SKM-1 (cell line): ENCODE measurements at regions not wholly inside any gene's neighbourhood (a gene's known extent, or its start where the extent isn't known, plus 50 kb on each side); places are given as distances from the start of the nearest gene placed in this dataset.
"Not testable (repeated sequence)": the region's sequence is repeated elsewhere in the genome, so short reads cannot be mapped to it uniquely, and the experiment has no call there.

Experiments
- DNase-seq: peaks from one replicate; lab custom pipeline; 2025; ENCODE audit not compliant: unreplicated experiment; lab: John Stamatoyannopoulos, UW

- DNase-seq, result no peak
Observed at GRCh38 chr20:55099251-55099650, 623.9 kb downstream of the DOK5 start.

- DNase-seq, result no peak
Observed at GRCh38 chr20:55097621-55098020, 622.2 kb downstream of the DOK5 start.

GRCh38 chr20:55095745-55096400 is 620.5 kb downstream of the DOK5 start:
- no peak for DNase-seq

- DNase-seq, result no peak
Observed at GRCh38 chr20:55094353-55094861, 619.0 kb downstream of the DOK5 start.

GRCh38 chr20:55090286-55090685 is 614.9 kb downstream of the DOK5 start:
- DNase-seq, result no peak

GRCh38 chr20:55086421-55086820 is 611.0 kb downstream of the DOK5 start:
- DNase-seq, result no peak

- DNase-seq, result no peak
Observed at GRCh38 chr20:55079917-55080316, 604.5 kb downstream of the DOK5 start.

GRCh38 chr20:55074266-55074840 is 599.0 kb downstream of the DOK5 start:
- DNase-seq, result not testable (repeated sequence)

GRCh38 chr20:55070001-55070400 is 594.6 kb downstream of the DOK5 start:
- DNase-seq, result no peak

GRCh38 chr20:55067158-55067825 is 591.9 kb downstream of the DOK5 start:
- no peak for DNase-seq

- no peak for DNase-seq
Observed at GRCh38 chr20:55058938-55059337, 583.5 kb downstream of the DOK5 start.

- no peak for DNase-seq
Observed at GRCh38 chr20:55057779-55058415, 582.5 kb downstream of the DOK5 start.

GRCh38 chr20:55054453-55054852 is 579.1 kb downstream of the DOK5 start:
- no peak for DNase-seq

- no peak for DNase-seq
Observed at GRCh38 chr20:55053389-55053788, 578.0 kb downstream of the DOK5 start.

GRCh38 chr20:55052459-55052858 is 577.1 kb downstream of the DOK5 start:
- no peak for DNase-seq

GRCh38 chr20:55038684-55039083 is 563.3 kb downstream of the DOK5 start:
- DNase-seq, result no peak

- no peak for DNase-seq
Observed at GRCh38 chr20:55031971-55032370, 556.6 kb downstream of the DOK5 start.

GRCh38 chr20:55014766-55015165 is 539.4 kb downstream of the DOK5 start:
- DNase-seq, result no peak

- DNase-seq, result no peak
Observed at GRCh38 chr20:55010761-55011160, 535.4 kb downstream of the DOK5 start.

GRCh38 chr20:55009066-55009465 is 533.7 kb downstream of the DOK5 start:
- no peak for DNase-seq

GRCh38 chr20:55004044-55004443 is 528.7 kb downstream of the DOK5 start:
- no peak for DNase-seq

GRCh38 chr20:54995553-54995952 is 520.2 kb downstream of the DOK5 start:
- no peak for DNase-seq
